ENCODE measurements at regions not wholly inside any gene's neighbourhood (a gene's known extent, or its start where the extent isn't known, plus 50 kb on each side); places are given as distances from the start of the nearest gene placed in this dataset.

GRCh38 chr16:52896478-52897164 is 156.1 kb downstream of the CHD9NB start:
- intact Hi-C loops (cut with micrococcal nuclease), result no loop called here

- intact Hi-C loops (cut with micrococcal nuclease), result no loop called here
These were observed 178.7 kb downstream of the CHD9NB start for GRCh38 chr16:52874042-52874441.

GRCh38 chr16:52872731-52873130 is 180.0 kb downstream of the CHD9NB start:
- intact Hi-C loops (cut with micrococcal nuclease), result no loop called here

- intact Hi-C loops (cut with micrococcal nuclease), result no loop called here
These were observed 181.2 kb downstream of the CHD9NB start for GRCh38 chr16:52871481-52871880.

- intact Hi-C loops (cut with micrococcal nuclease), result no loop called here
These were observed 183.5 kb downstream of the CHD9NB start for GRCh38 chr16:52869243-52869642.

- intact Hi-C loops (cut with micrococcal nuclease), result no loop called here
These were observed 189.7 kb downstream of the CHD9NB start for GRCh38 chr16:52863000-52863399.

DNA sequence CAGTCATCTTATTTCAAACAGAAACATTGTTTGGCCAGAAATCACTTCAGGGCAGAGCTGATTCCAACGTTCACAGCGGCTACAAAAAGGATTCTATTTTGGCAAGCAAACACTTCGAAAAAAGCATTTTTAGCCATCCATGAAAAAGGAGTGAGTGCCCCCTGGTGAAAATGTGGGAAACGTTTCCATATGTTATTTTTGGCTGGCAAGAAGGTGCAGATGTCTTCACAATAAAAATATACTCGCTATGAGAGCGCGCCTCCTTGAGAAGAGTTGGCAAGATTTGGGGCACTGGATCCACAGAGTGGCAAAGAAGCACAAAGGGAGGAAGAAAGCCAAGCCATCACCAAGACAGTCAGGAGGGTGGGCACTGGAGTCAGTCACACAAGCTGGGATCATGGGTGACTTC is 191.1 kb downstream of the CHD9NB start:
- intact Hi-C loops (cut with micrococcal nuclease), result no loop called here

DNA sequence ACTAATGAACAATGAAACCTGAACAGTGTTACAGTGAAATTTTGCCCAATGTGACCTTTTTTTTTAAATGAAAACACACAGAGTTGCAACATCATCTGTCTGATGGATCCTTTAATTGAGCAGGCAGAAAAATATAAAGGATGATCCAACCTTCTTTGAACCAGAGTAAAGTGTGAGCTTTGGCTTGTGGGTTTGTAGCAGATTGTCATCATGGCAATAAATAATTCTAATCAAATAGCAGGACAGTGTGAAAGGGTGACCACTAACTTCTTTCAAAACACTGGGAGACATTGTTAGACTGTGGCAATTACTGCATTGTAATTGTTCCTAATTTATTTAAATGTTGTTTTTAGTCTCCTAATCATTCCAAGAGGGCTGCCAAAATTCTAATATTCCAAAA is 197.2 kb downstream of the CHD9NB start:
- intact Hi-C loops (cut with micrococcal nuclease), result no loop called here

- intact Hi-C loops (cut with micrococcal nuclease), result no loop called here
These were observed 199.7 kb downstream of the CHD9NB start for GRCh38 chr16:52852978-52853377.

- intact Hi-C loops (cut with micrococcal nuclease), result no loop called here
These were observed 201.4 kb downstream of the CHD9NB start for GRCh38 chr16:52851211-52851740.

DNA sequence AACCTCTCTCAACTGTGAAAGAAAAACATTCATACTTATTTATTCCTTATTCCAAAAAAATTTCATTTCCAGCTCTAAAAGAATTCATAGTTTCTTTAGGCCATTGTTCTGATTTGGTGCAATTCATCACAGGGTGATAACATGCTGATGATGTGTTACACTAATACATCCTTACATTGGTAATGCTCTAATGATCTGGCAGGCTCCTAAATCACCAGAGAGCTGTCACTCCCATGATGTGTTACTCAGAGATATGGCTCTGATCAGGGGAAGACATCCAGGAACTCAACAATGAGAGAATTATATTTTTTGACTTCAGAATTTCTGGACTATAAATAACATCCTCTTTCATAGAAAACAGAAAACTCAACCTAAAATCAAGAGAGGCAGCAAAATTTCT is 209.3 kb downstream of the CHD9NB start:
- intact Hi-C loops (cut with micrococcal nuclease), result no loop called here

DNA sequence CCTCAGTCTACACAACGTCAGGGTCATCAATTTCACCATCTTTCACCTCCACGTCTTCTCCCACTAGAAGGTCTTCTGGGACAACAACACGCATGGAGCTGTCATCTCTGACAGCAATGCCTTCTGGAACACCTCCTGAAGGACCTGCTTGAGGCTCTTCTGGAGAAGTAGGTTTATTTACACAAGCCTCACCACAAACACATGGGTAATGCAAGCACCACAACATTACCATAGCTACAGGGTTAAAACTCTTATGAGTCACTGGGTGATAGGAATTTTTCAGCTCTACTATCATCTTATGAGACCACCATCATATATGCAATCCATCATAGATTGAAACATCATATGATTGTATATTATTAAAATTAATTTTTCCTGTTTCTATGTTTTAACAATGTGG is 215.4 kb downstream of the CHD9NB start:
- intact Hi-C loops (cut with micrococcal nuclease), result no loop called here

DNA sequence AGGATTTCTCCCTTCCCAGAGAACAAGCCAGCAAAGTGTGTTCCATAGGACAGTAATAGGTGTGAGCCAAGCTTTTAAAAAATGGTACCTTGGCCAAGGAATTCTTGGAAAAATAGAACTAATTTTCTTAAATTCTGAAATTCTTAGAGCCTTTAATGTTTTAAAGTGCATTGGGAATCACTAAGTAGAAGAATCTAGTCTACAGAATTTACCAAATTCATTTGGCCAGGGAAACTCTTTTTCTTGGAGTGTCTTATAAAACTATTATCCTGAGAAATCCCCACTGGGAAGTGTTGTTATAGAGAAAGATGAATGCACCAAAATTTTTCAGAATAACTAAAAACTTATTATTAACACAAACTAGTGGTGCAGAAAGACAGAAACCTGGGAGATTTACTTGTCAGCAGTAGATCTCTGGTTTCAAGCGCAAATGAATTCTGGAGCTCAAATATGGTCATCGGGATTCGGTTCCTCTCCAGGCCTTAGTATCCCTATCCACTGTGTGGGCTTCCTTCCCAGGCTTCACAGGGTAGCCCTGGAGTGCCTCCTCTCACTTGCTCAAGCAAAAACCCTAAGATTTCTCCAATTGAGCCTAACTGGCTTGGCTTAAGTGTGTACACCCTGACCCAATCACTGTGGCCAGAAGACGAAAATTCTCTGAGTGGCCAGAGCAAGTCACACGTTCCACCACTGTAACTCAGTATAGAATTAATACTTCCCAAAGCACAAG is 217.8 kb downstream of the CHD9NB start:
- intact Hi-C loops (cut with micrococcal nuclease), result no loop called here

DNA sequence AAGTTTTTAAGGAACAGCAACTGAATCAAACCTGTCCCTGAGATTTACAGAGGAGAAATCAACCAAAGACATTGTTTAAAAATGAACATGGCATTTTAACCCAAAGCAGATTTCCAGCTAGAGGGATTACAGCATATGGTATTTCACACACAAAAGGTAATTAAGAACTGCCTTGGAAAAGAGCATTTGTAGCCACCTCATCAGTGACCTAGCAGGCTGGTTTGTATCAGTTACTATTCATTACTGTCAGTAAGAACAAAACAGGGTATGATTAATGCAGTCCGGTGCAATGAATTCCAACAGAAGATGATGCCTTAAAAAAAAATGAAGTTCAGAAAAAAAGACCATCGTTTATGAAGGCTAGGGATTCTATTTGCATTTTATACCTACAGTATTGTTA is 219.9 kb downstream of the CHD9NB start:
- intact Hi-C loops (cut with micrococcal nuclease), result no loop called here

- intact Hi-C loops (cut with micrococcal nuclease), result no loop called here
These were observed 225.2 kb downstream of the CHD9NB start for GRCh38 chr16:52827456-52827855.

- intact Hi-C loops (cut with micrococcal nuclease), result no loop called here
These were observed 226.8 kb downstream of the CHD9NB start for GRCh38 chr16:52825892-52826291.

GRCh38 chr16:52819808-52820207 is 232.9 kb downstream of the CHD9NB start:
- intact Hi-C loops (cut with micrococcal nuclease), result no loop called here

DNA sequence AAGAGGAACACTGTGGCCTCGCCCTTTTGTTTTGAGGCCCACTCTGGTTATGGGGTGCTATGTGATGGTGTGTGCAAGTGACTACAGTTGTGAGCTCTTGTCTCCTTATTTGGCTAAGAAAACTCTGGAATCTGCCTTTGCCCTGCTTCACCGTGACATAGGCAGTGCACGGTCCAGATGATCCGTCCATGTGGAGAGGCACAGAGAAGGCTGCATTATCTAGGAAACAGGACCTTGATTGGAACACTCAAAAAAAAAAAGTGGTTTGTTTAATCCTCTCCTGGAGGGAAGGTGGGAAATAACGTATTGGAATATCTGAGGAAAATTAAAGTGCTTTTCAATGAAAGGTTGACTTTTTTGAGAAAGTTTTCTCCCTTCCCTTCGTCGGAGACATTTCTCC is 233.3 kb downstream of the CHD9NB start:
- intact Hi-C loops (cut with micrococcal nuclease), result no loop called here

DNA sequence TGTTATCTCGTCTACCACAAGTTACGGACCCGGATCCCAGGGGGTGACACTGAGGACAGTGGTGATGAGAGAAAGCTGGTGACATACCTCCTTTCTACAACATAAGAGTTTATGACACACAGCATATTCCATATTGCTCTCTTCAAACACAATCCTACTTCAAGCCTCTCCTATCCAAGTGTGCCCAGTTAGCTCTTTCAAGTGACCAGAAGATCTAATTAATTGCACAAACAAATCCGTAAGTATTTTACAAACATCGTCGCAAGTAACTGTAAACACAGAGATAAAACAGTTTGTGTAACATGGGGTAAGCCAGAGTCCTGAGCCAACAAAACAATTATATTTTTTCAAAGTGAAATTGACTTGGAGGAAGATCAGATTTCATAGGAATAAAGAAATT is 235.0 kb downstream of the CHD9NB start:
- intact Hi-C loops (cut with micrococcal nuclease), result no loop called here

GRCh38 chr16:52816993-52817392 is 235.7 kb downstream of the CHD9NB start:
- intact Hi-C loops (cut with micrococcal nuclease), result no loop called here

DNA sequence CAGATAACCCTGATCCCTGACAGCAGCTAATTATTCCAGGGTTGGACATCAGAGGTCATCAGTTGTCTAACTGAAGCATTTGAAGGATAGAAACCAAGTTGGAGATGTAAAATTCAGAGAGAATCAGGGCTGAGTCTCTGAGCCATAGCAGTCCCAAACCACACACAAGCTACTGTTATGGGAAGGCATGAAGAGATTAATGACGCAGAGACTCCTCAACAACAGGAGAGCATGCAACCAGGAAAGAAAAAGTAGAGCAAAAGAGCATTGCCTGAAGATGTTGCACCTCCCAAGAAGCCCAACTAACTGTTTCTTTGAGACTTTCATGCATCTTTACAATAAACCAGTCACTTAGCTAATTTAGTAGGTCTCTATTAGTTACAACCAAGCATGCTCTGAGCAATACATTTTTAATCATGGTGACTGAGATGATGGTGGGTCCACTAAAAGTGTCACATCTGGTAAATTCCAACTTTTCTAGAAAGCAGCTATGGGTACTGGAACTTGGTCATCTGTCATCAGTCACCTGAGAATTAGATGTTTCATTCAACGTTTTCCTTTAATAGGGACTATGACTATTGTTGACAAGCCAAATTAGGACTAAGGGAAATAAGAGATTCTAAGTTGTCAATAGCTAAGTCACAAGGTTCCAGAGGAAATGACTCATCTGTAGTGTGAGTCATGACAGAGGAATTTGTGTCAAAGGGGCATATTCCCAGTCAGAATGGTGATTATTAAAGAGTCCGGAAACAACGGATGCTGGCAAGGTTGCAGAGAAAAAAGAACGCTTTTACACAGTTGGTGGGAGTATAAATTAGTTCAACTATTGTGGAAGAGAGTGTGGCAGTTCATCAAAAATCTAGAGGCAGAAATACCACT is 239.8 kb downstream of the CHD9NB start:
- intact Hi-C loops (cut with micrococcal nuclease), result no loop called here
